ENCODE measurements at regions not wholly inside any gene's neighbourhood (a gene's known extent, or its start where the extent isn't known, plus 50 kb on each side); places are given as distances from the start of the nearest gene placed in this dataset.

DNA sequence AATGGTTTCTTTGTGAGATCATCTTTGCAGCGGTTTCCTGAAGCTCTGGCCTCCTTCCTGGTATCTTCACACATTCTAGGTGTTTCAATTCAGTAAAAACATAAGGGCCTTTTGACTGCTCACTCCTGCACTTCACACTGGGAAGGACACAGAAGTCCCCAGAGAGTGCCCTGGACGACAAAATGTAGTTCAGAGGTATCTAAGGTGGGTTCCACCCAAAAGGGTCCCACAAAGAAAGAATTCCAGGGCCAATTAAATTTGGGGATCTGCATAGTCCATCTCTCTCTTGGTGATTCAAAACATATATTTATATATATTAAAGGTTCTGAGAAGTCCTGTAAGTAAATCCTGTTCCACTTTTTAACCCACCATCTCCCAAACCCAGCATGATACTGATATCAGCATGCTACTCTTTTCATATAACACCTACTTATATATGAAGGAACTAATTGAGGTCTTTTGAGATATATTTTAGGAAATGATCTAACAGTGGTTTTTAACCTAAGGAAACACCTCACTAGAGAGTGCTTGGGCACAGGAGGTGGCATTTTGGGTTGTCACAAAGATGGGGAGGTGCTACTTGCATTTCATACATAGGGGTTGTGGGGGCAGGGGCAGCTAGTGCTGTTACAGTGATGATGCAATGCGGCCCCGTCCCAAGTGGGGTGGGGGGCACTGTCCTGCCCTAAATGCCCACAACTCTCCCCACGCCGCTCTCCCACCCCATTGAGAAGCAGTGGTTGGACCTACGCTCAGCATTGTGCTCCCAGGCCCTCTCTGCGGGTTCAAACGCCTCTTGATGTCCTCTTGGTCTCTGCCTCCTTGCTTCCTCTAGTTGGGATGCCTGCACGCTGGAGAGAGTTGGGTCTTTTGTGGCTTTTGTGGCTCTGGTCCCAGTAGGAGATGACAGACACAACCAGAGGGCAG, 109.4 kb downstream of the ARF6 start:
- TF ChIP-seq, protein P1, sequence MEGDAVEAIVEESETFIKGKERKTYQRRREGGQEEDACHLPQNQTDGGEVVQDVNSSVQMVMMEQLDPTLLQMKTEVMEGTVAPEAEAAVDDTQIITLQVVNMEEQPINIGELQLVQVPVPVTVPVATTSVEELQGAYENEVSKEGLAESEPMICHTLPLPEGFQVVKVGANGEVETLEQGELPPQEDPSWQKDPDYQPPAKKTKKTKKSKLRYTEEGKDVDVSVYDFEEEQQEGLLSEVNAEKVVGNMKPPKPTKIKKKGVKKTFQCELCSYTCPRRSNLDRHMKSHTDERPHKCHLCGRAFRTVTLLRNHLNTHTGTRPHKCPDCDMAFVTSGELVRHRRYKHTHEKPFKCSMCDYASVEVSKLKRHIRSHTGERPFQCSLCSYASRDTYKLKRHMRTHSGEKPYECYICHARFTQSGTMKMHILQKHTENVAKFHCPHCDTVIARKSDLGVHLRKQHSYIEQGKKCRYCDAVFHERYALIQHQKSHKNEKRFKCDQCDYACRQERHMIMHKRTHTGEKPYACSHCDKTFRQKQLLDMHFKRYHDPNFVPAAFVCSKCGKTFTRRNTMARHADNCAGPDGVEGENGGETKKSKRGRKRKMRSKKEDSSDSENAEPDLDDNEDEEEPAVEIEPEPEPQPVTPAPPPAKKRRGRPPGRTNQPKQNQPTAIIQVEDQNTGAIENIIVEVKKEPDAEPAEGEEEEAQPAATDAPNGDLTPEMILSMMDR (IDR thresholded peaks at IDR 0.05), result no peak
- TF ChIP-seq POLR2A (IDR thresholded peaks at IDR 0.05), result no peak

Data from heart left ventricle (tissue), 13 donors.